ENCODE measurements at regions not wholly inside any gene's neighbourhood (a gene's known extent, or its start where the extent isn't known, plus 50 kb on each side); places are given as distances from the start of the nearest gene placed in this dataset.

- TF ChIP-seq EZH2 (IDR thresholded peaks at IDR 0.05; ENCODE audit: borderline replicate concordance, low read length) = no peak
- no peak for TF ChIP-seq CTCF (IDR thresholded peaks at IDR 0.05; ENCODE audit: low read length)
Observed at GRCh38 chr6:6909111-6909510, 198.7 kb upstream of the RREB1 start.
